ENCODE measurements at regions not wholly inside any gene's neighbourhood (a gene's known extent, or its start where the extent isn't known, plus 50 kb on each side); places are given as distances from the start of the nearest gene placed in this dataset.

DNA sequence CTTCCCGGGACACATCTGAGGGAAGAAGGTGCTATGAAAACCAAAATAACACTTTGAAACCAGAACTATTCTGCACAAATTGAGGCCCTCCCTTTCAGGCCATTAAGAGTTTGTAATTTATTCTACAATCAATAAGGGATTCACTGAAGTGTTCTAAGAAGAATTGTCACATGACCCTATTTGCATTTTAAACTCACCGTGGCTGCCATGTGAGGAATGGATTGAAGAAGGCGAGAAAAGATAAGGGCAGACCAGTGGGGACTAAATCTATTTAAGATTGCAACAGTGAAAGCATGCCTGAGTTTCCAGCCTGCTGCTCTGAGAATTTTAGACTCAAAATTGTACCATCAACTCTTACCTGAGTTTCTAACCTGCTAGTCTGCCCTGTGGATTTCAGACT, 408.8 kb upstream of the SALL1 start:
- DNase-seq: no peak

DNA sequence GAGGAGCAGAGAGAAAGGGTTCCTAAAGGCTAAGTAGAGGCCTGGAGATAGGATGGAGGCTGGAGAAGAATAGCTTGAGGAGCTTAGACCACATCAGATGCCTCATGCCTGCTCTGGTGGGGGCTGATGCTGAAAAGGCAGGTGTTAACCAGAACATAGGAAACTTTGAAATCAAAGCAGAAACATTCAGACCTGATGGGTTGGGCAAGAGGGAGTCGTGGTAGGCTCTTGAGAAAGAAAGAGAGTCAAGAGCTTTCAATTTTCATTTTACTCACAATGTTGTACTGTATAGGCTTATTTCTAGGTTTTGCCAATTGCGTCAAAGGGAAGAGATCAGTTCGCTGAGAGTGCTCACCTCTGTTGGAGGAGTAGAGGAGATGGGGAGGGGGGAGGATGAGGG, 406.6 kb upstream of the SALL1 start:
- DNase-seq: no peak

DNA sequence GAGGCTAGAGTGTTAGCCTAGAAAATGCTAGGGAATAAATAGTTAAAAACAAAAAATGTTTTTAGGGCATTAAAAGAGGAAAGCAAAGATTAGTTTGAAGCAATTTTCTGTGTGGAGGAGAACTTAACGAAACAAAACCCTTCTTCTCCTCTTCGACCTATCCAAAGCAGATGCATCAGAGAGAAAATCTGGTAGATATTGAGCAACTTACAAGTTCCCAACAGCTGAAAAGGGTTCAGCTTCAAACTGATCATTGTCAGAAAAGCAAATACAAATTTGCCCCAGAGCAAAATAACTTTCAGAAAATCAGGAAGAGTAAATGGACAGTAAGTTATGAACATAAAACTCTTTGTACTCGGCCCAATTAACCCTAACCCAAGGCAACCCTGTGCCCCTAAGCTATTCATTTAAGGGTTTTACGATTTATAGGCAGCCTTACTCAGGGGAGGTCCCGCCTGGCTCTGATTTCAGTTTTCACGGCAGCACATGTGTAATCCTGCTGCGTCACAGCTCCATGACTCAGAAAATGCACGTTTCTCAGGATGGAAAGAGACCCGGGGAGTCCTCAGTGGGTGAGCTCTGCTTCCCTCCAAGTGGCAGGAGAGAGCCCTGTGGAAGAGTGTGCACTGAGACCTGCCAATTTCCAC, 405.7 kb upstream of the SALL1 start:
- no peak for DNase-seq

DNA sequence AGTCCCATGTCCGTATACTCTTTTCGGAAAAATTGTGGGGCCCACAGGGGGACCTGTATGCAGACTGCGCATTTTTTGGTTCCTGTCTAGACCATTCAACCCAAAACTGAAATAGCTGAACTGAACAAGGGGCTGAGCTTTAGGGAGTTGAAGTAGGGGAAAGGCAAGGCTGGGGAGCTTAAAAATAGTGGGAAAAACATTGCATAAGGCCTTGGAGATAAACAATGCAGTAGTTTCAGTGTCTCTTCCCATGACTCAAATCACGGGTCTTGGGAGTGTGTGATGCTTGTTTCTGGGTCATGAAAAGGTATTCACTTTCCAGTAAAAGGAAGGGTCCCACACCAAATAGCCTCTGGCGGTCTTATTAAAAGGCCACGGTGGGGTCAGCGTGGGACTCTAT, 402.8 kb upstream of the SALL1 start:
- DNase-seq: peak; percentile 25

GRCh38 chr16:51553314-51553713, 402.2 kb upstream of the SALL1 start:
- DNase-seq: no peak

DNA sequence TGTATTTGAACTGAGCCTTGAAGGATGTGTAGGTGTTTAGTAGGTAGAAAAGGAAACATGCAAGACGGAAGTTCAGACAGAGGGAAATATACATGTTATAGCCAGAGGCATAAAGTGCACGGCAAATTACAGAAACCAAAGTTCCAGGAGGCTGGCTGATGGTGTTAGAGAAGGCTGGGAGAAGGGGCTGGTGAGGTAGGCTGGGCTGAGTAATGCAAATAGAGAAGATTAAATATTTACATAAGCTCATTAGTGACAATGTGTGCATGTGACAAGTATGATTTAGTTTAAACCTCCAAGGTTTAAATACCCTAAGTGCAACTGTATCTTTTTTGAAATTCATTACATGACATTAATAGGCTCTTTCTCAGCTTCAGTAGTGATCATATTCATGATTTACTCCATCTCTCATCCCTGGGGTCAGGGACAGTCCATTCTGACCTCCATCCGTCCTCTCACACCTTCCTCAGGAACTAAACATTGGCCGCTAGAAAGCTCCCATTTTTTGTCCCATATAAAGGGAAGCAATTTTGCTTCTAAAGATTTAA, 399.8 kb upstream of the SALL1 start:
- no peak for DNase-seq

DNA sequence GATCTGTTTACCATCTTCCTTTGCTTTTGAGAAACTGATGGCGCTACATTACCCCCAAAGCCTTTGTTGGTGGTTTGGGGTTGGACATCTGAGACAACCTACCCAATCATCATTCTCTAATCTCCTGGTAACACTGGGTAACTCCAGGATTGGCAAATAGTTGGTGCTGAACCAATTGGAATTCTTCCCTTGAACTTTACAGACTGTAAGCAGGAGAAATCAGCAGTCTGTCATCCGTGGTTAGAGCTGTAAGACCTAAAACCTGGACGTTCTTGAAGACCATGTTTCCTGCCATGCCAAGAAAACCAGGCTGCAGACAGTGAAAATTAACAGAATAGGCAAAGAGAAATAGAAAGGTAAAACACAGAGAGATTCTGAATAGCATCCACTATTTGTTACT, 398.8 kb upstream of the SALL1 start:
- DNase-seq: no peak

DNA sequence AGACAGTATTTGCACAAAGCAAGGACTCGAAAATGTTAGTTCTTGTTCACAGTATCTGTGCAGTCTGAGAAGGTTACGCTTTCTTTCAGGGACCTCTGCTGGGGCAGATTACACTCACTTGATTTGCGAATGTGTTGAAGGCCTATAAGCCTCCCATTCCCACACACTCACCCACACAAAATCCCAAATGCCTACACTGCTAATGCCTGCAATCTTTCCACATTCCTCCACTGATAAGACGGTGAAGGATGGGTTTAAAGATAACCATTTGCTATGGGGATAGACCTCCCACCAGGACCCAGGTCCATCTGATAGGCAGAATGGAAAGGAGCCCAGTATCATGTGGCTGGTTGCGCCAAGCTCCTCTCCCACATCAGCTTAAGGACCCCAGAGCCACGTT, 394.9 kb upstream of the SALL1 start:
- DNase-seq: no peak

DNA sequence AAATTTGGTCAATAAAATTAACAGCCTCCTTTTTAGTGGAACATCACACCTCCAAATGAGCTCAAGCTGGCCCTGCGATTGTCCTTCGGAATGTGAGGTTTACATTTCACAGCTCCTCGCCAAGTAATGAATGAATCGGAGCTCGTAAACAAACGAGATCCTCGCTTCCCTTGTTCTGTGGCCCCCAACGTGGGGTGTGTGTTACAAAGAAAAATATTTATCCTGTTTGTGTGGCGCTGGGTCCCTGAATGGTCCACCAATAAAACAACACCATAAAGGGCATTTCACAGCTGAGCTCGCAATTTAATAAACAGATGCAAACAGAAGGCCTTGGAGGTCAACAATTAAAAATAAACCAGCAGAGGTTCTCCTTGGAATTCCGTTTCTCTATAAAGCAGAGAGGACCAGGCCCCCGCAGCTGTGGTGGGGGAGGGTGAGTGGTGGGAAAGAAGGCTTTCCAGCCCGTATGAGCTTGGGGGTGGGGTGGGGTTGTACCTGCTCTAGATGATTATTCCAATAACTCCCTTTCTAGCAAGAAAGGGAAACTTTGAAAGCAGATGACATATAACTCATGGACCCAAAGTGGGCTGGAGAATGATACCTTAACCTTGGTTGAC, 393.9 kb upstream of the SALL1 start:
- no peak for DNase-seq

DNA sequence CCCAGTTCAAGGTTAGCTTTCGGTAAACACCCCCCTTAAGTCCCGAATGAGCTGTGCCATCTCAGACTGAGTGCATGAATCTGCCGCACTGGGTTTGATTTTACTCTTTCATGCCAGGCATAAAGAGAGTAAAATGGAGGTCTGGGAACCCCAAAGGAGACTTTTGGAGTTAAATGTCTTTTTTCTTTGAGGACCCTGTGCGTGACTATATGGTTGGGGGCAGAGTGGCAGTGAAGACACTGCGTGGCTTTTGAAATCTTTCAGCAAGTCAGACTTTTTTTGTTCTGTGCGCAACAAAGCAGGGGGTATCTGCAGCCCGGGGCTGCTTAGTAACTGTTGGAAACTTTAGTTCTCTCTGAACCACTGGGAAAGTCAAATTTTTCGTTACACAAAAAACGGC, 392.9 kb upstream of the SALL1 start:
- DNase-seq: no peak

GRCh38 chr16:51542981-51543815, 392.1 kb upstream of the SALL1 start:
- DNase-seq: no peak

GRCh38 chr16:51540259-51540658, 389.2 kb upstream of the SALL1 start:
- no peak for DNase-seq

- no peak for DNase-seq
Measured at GRCh38 chr16:51538707-51539498, 387.8 kb upstream of the SALL1 start.

DNA sequence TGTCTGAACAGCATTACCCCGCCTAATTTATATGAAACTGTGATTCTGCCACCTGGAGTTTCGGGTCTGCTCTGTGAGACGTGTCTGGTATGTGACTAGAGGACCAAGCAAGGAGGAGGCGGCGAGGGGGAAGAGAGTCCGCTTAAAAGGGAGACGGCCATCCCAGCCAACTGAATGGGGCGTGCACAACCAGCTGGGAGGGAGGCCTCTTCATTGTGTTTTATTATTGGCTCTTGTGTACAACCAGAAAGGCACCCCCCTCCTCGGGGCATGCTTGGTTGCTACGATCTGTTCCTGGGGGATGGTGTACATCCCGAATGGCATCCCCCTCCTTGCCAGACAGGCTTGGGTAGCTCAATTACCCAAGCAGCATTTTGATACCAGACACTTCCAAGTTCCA, 384.5 kb upstream of the SALL1 start:
- DNase-seq: no peak

GRCh38 chr16:51532551-51532950, 381.5 kb upstream of the SALL1 start:
- no peak for DNase-seq

- no peak for DNase-seq
Measured at GRCh38 chr16:51531271-51531670, 380.2 kb upstream of the SALL1 start.

- DNase-seq: no peak
Measured at GRCh38 chr16:51527349-51527748, 376.3 kb upstream of the SALL1 start.

GRCh38 chr16:51526621-51527020, 375.6 kb upstream of the SALL1 start:
- no peak for DNase-seq

DNA sequence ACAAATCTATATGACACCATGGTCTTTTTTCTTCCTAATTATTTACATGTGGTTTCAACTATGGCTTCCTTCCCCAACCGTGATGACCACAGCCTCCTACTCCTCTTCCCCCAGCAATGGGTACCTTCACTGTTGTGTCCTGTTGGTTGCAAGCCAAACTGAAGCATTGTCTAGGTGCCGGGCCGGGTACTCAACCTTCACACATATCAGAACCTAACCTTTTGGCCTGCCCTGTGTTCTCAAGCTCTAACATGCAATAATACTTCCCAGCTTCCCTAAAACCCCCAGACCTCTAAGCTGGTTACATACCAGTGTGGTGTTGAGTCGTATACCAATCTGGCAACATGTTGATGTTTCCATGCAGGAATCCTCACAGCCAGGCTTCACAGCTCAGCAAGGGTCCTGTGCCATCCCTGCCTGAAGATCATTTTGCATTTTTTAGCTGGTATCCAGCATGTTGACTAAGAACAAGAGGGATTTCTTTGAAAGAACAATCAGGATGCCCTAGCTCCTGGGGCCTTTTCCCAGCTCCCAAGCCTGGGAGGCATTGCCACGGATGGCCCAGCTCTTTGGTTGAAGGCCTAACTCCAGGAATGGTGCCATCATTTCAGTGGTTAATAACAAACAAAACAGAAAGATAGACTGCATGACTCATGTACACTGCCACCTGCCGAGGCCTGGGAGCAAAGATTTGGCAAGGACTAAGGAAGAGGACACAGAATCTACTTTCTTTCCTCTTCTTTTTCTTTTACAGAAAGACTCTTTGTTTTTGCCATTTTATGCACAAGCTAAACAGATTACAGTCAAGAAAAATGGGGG, 373.7 kb upstream of the SALL1 start:
- DNase-seq: peak; percentile 23

DNA sequence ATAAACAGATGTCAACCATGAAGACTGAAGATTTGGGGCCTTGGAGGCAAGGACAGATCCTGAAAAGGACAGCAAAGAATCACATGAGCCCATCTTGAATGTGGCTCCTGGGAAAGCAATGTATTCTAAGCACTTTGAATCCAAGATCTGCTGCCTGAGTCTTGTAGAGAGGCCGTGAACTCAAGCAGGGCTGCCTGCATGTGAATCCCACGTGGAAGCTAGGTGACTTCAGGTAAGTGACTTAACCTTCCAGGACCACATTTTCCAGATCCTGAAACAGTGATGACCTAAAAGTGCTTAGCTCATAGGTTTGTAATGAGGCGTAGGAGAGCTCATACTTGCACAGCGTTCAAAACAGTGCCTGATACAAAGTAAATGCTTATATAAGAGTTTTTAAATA, 373.0 kb upstream of the SALL1 start:
- no peak for DNase-seq

- DNase-seq: no peak
Measured at GRCh38 chr16:51523400-51523799, 372.3 kb upstream of the SALL1 start.

DNA sequence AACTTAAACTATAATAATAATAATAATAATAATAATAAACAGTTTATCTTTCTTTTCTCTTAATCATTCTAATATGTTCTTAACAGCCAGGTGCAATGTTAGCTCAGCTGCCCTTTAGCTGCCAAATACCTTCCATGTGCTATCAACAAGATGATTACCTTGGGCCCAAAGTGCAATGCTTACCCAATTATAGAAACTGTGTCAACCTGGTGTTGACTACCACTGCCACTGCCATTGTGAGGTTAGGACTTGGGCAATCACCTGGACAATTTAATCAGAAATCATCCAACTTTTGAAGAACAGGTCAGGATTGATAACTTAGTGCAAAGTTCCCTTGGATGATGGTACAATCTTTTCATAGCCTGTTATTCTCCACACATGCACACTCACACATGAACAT, 371.8 kb upstream of the SALL1 start:
- DNase-seq: no peak
